HepG2 (cell line): ENCODE measurements at regions not wholly inside any gene's neighbourhood (a gene's known extent, or its start where the extent isn't known, plus 50 kb on each side); places are given as distances from the start of the nearest gene placed in this dataset.

Experiments
- ATAC-seq: fragments of 200-7000 bp; cut with Tn5 transposase; 3 replicates; pipeline ENCODE4 v1.9.1; 2020; ENCODE audit warnings: mild to moderate bottlenecking, moderate library complexity
- BruUV-seq: library from RNA; stranded (reverse); fragments of 400-500 nt; replicated peaks from 2 replicates; lab custom pipeline; 2021; lab: Mats Ljungman, UMichigan
- CTCF ChIA-PET: fragments of 300-600 bp; formaldehyde crosslinking; extraction: SDS; loops from one replicate; lab custom pipeline; 2021; ENCODE audit warnings: low total read pairs, inconsistent platforms, low intra/inter-chr PET ratio; lab: Yijun Ruan, JAX
- POLR2A ChIA-PET: fragments of 350-600 bp; sonication (Branson Sonifier 250); formaldehyde crosslinking; loops from one replicate; lab custom pipeline; 2020; ENCODE audit warnings: antibody characterized with exemption, inconsistent platforms; lab: Yijun Ruan, JAX
- DNase-seq: peaks from one replicate; pipeline ENCODE4 v3.0.0-alpha.2; 2015; ENCODE audit warnings: low spot score
- FAIRE-seq: peaks from 3 replicates; lab custom pipeline; 2011; peaks lifted over from hg19 to GRCh38; lab: Jason Lieb, UNC
- H2AFZ ChIP-seq: one replicate; pipeline ENCODE4 v1.6.1; 2011; ENCODE audit warnings: low read length, inconsistent platforms
- H3K27ac ChIP-seq: fragments of 300-600 bp; 3 replicates; pipeline ENCODE4 v1.8.0; 2011; ENCODE audit warnings: mixed run types, mild to moderate bottlenecking, mixed read lengths, low read length, inconsistent platforms; ENCODE audit not compliant: insufficient read depth; ENCODE audit errors: extremely low read length
- H3K27me3 ChIP-seq, 2 experiments: fragments of 200-600 bp in 1 of 2; 2 replicates in 1 of 2; 3 replicates in 1 of 2; pipeline versions ENCODE4 v1.6.0 to v1.8.0; 2011; ENCODE audit warnings: low read length in 2 of 2, mild to moderate bottlenecking in 2 of 2, moderate library complexity in 2 of 2, inconsistent platforms in 1 of 2; ENCODE audit not compliant: insufficient read depth in 2 of 2, control insufficient read depth in 1 of 2
- H3K36me3 ChIP-seq, 2 experiments: fragments of 200-600 bp in 1 of 2; replicated peaks in 1 of 2; 2 replicates in 1 of 2; 3 replicates in 1 of 2; pipeline versions ENCODE4 v1.5.1 to v1.8.0; 2011; ENCODE audit warnings: low read length in 2 of 2, inconsistent platforms in 1 of 2; ENCODE audit not compliant: insufficient read depth in 2 of 2, control insufficient read depth in 1 of 2
- H3K4me1 ChIP-seq: 2 replicates; pipeline ENCODE4 v1.5.1; 2012; ENCODE audit warnings: low read length, inconsistent platforms; ENCODE audit not compliant: insufficient read depth
- H3K4me2 ChIP-seq: 2 replicates; pipeline ENCODE4 v1.6.0; 2011; ENCODE audit warnings: low read depth, low read length, inconsistent platforms
- H3K4me3 ChIP-seq, 3 experiments: fragments of 200-600 bp in 1 of 3; sonication (generic), shearing (Covaris generic) in 1 of 3; replicated peaks in 1 of 3; 2 replicates each; pipeline ENCODE4 v1.5.1; 2011 to 2016; ENCODE audit warnings: low read length in 3 of 3, inconsistent platforms in 2 of 3, low read depth in 2 of 3, mild to moderate bottlenecking in 2 of 3, control low read depth in 1 of 3, mixed read lengths in 1 of 3; ENCODE audit not compliant: insufficient read depth in 1 of 3
- H3K79me2 ChIP-seq: one replicate; pipeline ENCODE4 v1.6.1; 2011; ENCODE audit warnings: low read length, inconsistent platforms; ENCODE audit not compliant: insufficient read depth
- H3K9ac ChIP-seq: 2 replicates; pipeline ENCODE4 v1.6.0; 2011; ENCODE audit warnings: mild to moderate bottlenecking, low read depth, low read length, inconsistent platforms; ENCODE audit not compliant: insufficient read depth
- H3K9me3 ChIP-seq: 2 replicates; pipeline ENCODE4 v1.5.1; 2012; ENCODE audit warnings: mild to moderate bottlenecking, low read length
- H4K20me1 ChIP-seq: 2 replicates; pipeline ENCODE4 v1.6.0; 2011; ENCODE audit warnings: inconsistent platforms, mild to moderate bottlenecking, low read length, moderate library complexity; ENCODE audit not compliant: insufficient read depth
- CHD4 ChIP-seq: fragments of 200-600 bp; sonication (generic); IDR thresholded peaks from 2 replicates; pipeline ENCODE4 v1.7.0; 2017; ENCODE audit warnings: mild to moderate bottlenecking, low read length, borderline replicate concordance
- HDAC2 ChIP-seq: sonication (generic); formaldehyde crosslinking; IDR thresholded peaks from 2 replicates; pipeline ENCODE4 v1.4.0; 2020; ENCODE audit warnings: missing genetic modification reagents
- HNF4A ChIP-seq: sonication (generic); formaldehyde crosslinking; IDR thresholded peaks from 2 replicates; pipeline ENCODE4 v1.4.0; 2020; ENCODE audit warnings: missing genetic modification reagents
- IRF9 ChIP-seq: sonication (generic); formaldehyde crosslinking; IDR thresholded peaks from 2 replicates; pipeline ENCODE4 v1.8.0; 2022; ENCODE audit warnings: missing genetic modification reagents, mild to moderate bottlenecking, borderline replicate concordance
- KLF13 ChIP-seq: sonication (generic); formaldehyde crosslinking; IDR thresholded peaks from 2 replicates; pipeline ENCODE4 v1.4.0; 2020; ENCODE audit warnings: mild to moderate bottlenecking, missing genetic modification reagents
- MTF1 ChIP-seq: sonication (generic); formaldehyde crosslinking; IDR thresholded peaks from 2 replicates; pipeline ENCODE4 v1.5.0; 2020; ENCODE audit warnings: missing genetic modification reagents
- NFE2L2 ChIP-seq: fragments of 150-350 bp; IDR thresholded peaks from 2 replicates; pipeline ENCODE4 v1.6.1; 2014; ENCODE audit warnings: low read length
- RFX1 ChIP-seq: fragments of 450-650 bp; IDR thresholded peaks from 2 replicates; pipeline ENCODE4 v1.6.1; 2017
- SMAD3 ChIP-seq: sonication (generic); formaldehyde crosslinking; IDR thresholded peaks from 2 replicates; pipeline ENCODE4 v1.4.0; 2020; ENCODE audit warnings: missing genetic modification reagents
- TAF1 ChIP-seq: sonication (generic); formaldehyde crosslinking; IDR thresholded peaks from 2 replicates; pipeline ENCODE4 v1.4.0; 2020; ENCODE audit warnings: missing genetic modification reagents
- TARDBP ChIP-seq: sonication (generic); formaldehyde crosslinking; IDR thresholded peaks from 2 replicates; pipeline ENCODE4 v1.8.0; 2022; ENCODE audit warnings: mild to moderate bottlenecking, missing genetic modification reagents
- TRIM24 ChIP-seq: sonication (generic); formaldehyde crosslinking; IDR thresholded peaks from 2 replicates; pipeline ENCODE4 v1.8.0; 2022; ENCODE audit warnings: mild to moderate bottlenecking, missing genetic modification reagents
- ZBTB14 ChIP-seq: sonication (generic); formaldehyde crosslinking; IDR thresholded peaks from 2 replicates; pipeline ENCODE4 v1.4.0; 2020; ENCODE audit warnings: missing genetic modification reagents
- ZFY ChIP-seq: sonication (generic); formaldehyde crosslinking; IDR thresholded peaks from 2 replicates; pipeline ENCODE4 v1.4.0; 2020; ENCODE audit warnings: missing genetic modification reagents
- ZNF143 ChIP-seq: sonication (generic); formaldehyde crosslinking; IDR thresholded peaks from 2 replicates; pipeline ENCODE4 v1.4.0; 2020; ENCODE audit warnings: missing genetic modification reagents
- ZNF234 ChIP-seq: sonication (generic); formaldehyde crosslinking; conservative IDR thresholded peaks from 2 replicates; pipeline ENCODE4 v1.5.1; 2020; ENCODE audit warnings: mild to moderate bottlenecking, missing genetic modification reagents
- ZNF326 ChIP-seq: sonication (generic); formaldehyde crosslinking; IDR thresholded peaks from 2 replicates; pipeline ENCODE4 v1.4.0; 2020; ENCODE audit warnings: missing genetic modification reagents, borderline replicate concordance
- ZNF549 ChIP-seq: sonication (generic); formaldehyde crosslinking; IDR thresholded peaks from 2 replicates; pipeline ENCODE4 v1.5.0; 2020; ENCODE audit warnings: missing genetic modification reagents
- ZNF598 ChIP-seq: sonication (generic); formaldehyde crosslinking; IDR thresholded peaks from 2 replicates; pipeline ENCODE4 v1.5.1; 2020; ENCODE audit warnings: mild to moderate bottlenecking, missing genetic modification reagents, borderline replicate concordance
- ZNF615 ChIP-seq: sonication (generic); formaldehyde crosslinking; IDR thresholded peaks from 2 replicates; pipeline ENCODE4 v1.5.0; 2020; ENCODE audit warnings: mild to moderate bottlenecking, missing genetic modification reagents, borderline replicate concordance
- in situ Hi-C: cut with HindIII; loops from 2 replicates; pipeline ENCODE4 v1.10.0; 2017; ENCODE audit warnings: low pct_unique_long_range_greater_than_20kb; ENCODE audit not compliant: extremely low pct_ligation_motif_present
- intact Hi-C: fragments of 100-400 bp; cut with micrococcal nuclease; formaldehyde crosslinking; loops from one replicate; pipeline ENCODE4 v1.10.0; 2022; ENCODE audit not compliant: unreplicated experiment

GRCh38 chr1:163914785-163915413 is 593.1 kb downstream of the NUF2 start:
- ATAC-seq (no peak), FAIRE-seq (no peak), DNase-seq (no peak)
- TF ChIP-seq HDAC2 (no peak), SMAD3 (CRISPR knock-in tag) (no peak), ZNF615 (no peak), ZNF549 (CRISPR knock-in tag) (no peak), HNF4A (no peak), ZFY (no peak), NFE2L2 (no peak), ZNF143 (no peak), CHD4 (no peak)
- H3K4me1 ChIP-seq, result no peaks in the 10 kb centered on the region
- no peaks in the 10 kb centered on the region for H3K79me2 ChIP-seq
- H4K20me1 ChIP-seq, result no peaks in the 10 kb centered on the region
- H3K27me3 ChIP-seq, result no peaks in the 10 kb centered on the region
- H3K9me3 ChIP-seq, result peaks cover 91% of the 10 kb centered on the region
- no peak overlapping the region for H3K27ac ChIP-seq
- ChIA-PET POLR2A (no interaction called here), CTCF (no interaction called here)
- H3K4me3 ChIP-seq, result no peak overlapping the region
- H2AFZ ChIP-seq, result no peak overlapping the region
- BruUV-seq, result no TSS peak
- no peak overlapping the region for H3K9ac ChIP-seq
- no peak overlapping the region for H3K4me2 ChIP-seq
- no peaks in the 10 kb centered on the region for H3K36me3 ChIP-seq
- in situ Hi-C loops, result no loop called here
- intact Hi-C loops, result no loop called here

GRCh38 chr1:163922743-163923201 is 601.0 kb downstream of the NUF2 start:
- H2AFZ ChIP-seq, result no peak overlapping the region
- TF ChIP-seq MTF1 (CRISPR knock-in tag), result no peak
- no peak for TF ChIP-seq ZNF326
- TF ChIP-seq ZNF598 (CRISPR knock-in tag), result no peak
- TF ChIP-seq RFX1, result no peak
- no peak for TF ChIP-seq KLF13 (CRISPR knock-in tag)
- no peak for TF ChIP-seq ZBTB14 (CRISPR knock-in tag)
- no peak for TF ChIP-seq TAF1 (CRISPR knock-in tag)
- no peak for TF ChIP-seq ZNF234
- no peak for TF ChIP-seq IRF9 (CRISPR knock-in tag)
- no peak for TF ChIP-seq TARDBP (CRISPR knock-in tag)
- no peak for TF ChIP-seq TRIM24

More at GRCh38 chr1:163922743-163923201, 601.0 kb downstream of the NUF2 start:
- POLR2A ChIA-PET, result no interaction called here
- no peak for FAIRE-seq
- intact Hi-C loops (no loop called here), in situ Hi-C loops (no loop called here)
- H3K9me3 ChIP-seq, result peaks cover 68% of the 10 kb centered on the region
- no peaks in the 10 kb centered on the region for H3K79me2 ChIP-seq
- no peak overlapping the region for H3K9ac ChIP-seq
- no peak overlapping the region for H3K27ac ChIP-seq
- H3K27me3 ChIP-seq, result no peaks in the 10 kb centered on the region
- H3K4me1 ChIP-seq, result no peaks in the 10 kb centered on the region
- ATAC-seq, result no peak
- no TSS peak for BruUV-seq
- no peak overlapping the region for H3K4me3 ChIP-seq
- no peak overlapping the region for H3K4me2 ChIP-seq
- CTCF ChIA-PET, result no interaction called here
- H4K20me1 ChIP-seq, result no peaks in the 10 kb centered on the region
- no peak for DNase-seq
- H3K36me3 ChIP-seq, result no peaks in the 10 kb centered on the region
